Smooth muscle cell (in vitro differentiated cells): ENCODE measurements at regions not wholly inside any gene's neighbourhood (a gene's known extent, or its start where the extent isn't known, plus 50 kb on each side); places are given as distances from the start of the nearest gene placed in this dataset.

Experiments
- DNase-seq: peaks from one replicate; lab custom pipeline; 2025; ENCODE audit not compliant: unreplicated experiment; lab: John Stamatoyannopoulos, UW
- H2AFZ ChIP-seq: fragments of 200-600 bp; sonication (generic); 2 replicates; pipeline ENCODE4 v1.6.0; 2016; ENCODE audit warnings: antibody characterized with exemption, low read depth, mild to moderate bottlenecking
- H3F3A ChIP-seq: fragments of 200-600 bp; sonication (generic); 2 replicates; pipeline ENCODE4 v1.6.0; 2017; ENCODE audit warnings: antibody characterized with exemption, low read depth
- H3K27ac ChIP-seq: fragments of 200-600 bp; sonication (generic); 2 replicates; pipeline ENCODE4 v1.5.1; 2016; ENCODE audit warnings: low read depth, mild to moderate bottlenecking
- H3K27me3 ChIP-seq: fragments of 200-600 bp; sonication (generic); 2 replicates; pipeline ENCODE4 v1.6.1; 2016; ENCODE audit warnings: low read depth, mild to moderate bottlenecking
- H3K36me3 ChIP-seq: fragments of 200-600 bp; sonication (generic); 2 replicates; pipeline ENCODE4 v1.5.1; 2016; ENCODE audit warnings: low read depth
- H3K4me1 ChIP-seq: fragments of 200-600 bp; sonication (generic); 2 replicates; pipeline ENCODE4 v1.5.1; 2016; ENCODE audit warnings: low read depth
- H3K4me2 ChIP-seq: fragments of 200-600 bp; sonication (generic); 2 replicates; pipeline ENCODE4 v1.6.0; 2016; ENCODE audit warnings: mild to moderate bottlenecking
- H3K4me3 ChIP-seq: fragments of 200-600 bp; sonication (generic); 2 replicates; pipeline ENCODE4 v1.5.1; 2016; ENCODE audit warnings: mild to moderate bottlenecking
- H3K79me2 ChIP-seq: fragments of 200-600 bp; sonication (generic); 2 replicates; pipeline ENCODE4 v1.6.0; 2016; ENCODE audit warnings: low read depth, mild to moderate bottlenecking
- H3K9ac ChIP-seq: fragments of 200-600 bp; sonication (generic); 2 replicates; pipeline ENCODE4 v1.6.0; 2016; ENCODE audit warnings: low read depth
- H3K9me3 ChIP-seq: fragments of 200-600 bp; sonication (generic); replicated peaks from 2 replicates; pipeline ENCODE4 v1.5.1; 2016; ENCODE audit warnings: low read depth
- H4K20me1 ChIP-seq: fragments of 200-600 bp; sonication (generic); 2 replicates; pipeline ENCODE4 v1.6.0; 2016; ENCODE audit warnings: low read depth
- CTCF ChIP-seq: fragments of 200-600 bp; sonication (generic); IDR thresholded peaks from 2 replicates; pipeline ENCODE4 v1.5.1; 2017; ENCODE audit warnings: borderline replicate concordance, mild to moderate bottlenecking, antibody characterized with exemption; ENCODE audit not compliant: insufficient read depth, poor library complexity, severe bottlenecking
- WGBS: methylation state at CpG from one replicate; pipeline ENCODE4 v1.1.7; 2016; ENCODE audit warnings: low lambda C conversion rate; 5-methylcytosine and 5-hydroxymethylcytosine counted together

GRCh38 chr16:58855291-58855863 is 121.3 kb upstream of the GOT2 start:
- DNase-seq, result no peak
- Histone ChIP-seq H3K4me1 (peaks cover 24% of the 10 kb centered on the region), H3K9me3 (no peaks in the 10 kb centered on the region), H3K4me3 (no peak overlapping the region), H3K27ac (no peak overlapping the region), H3K36me3 (no peaks in the 10 kb centered on the region), H2AFZ (no peak overlapping the region), H3K27me3 (no peaks in the 10 kb centered on the region), H3K4me2 (no peak overlapping the region), H4K20me1 (no peaks in the 10 kb centered on the region), H3K79me2 (no peaks in the 10 kb centered on the region), H3K9ac (no peak overlapping the region), H3F3A (no peaks in the 10 kb centered on the region)
- no peak for TF ChIP-seq CTCF
- WGBS, result 82% methylated on average over 5 of the region's 5 CpGs

DNA sequence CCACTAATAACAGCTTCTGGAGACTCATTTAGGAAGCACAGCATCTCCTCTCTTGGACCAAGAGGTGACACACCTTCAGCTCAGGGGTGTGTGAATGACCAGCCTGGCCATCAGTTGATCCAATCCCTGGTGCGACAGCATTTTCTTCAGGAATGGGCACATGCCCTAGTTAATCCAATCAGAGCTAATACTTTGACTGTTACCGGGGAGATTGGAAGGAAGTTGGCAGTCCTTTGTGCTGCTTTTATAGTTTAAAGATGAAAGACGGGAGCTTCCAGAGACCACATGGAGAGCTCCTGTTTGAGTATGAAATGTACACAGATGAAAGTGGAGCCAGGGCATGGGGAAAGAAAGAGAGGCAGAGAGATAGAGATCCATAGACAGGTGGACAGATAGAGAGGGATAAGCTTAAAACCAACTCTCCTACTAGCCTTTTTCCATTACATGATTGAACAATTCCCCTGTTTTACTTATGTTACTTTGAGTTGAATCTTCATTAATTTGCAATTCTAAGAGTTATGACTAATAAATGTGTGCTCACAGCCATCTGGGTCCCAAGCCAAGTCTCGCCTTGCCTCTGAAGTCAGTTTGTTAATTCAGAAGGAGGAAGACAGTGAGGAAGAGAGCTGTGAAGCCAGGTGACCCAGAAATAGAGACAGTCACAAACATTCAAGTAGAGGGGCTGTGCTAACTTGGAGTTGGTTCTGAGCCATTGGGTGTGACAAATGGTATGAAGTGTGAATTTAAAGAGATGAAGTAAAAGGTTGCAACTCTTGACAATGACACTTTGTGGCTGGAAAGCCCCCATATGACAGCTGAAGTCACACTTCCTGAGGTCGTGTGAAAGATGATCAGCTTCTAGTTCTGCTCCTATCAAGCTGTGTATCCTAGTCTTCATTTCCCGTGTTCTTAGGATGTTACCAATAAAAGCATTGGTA is 120.0 kb upstream of the GOT2 start:
- H3K4me3 ChIP-seq, result no peak overlapping the region
- H3K36me3 ChIP-seq, result no peaks in the 10 kb centered on the region
- peaks cover 29% of the 10 kb centered on the region for H3K4me1 ChIP-seq
- H3K4me2 ChIP-seq, result no peak overlapping the region
- H3F3A ChIP-seq, result no peaks in the 10 kb centered on the region
- no peak overlapping the region for H3K27ac ChIP-seq
- DNase-seq, result no peak
- no peak for TF ChIP-seq CTCF
- H4K20me1 ChIP-seq, result no peaks in the 10 kb centered on the region
- H3K79me2 ChIP-seq, result no peaks in the 10 kb centered on the region
- WGBS, result 81% methylated on average over 6 of the region's 6 CpGs
- no peak overlapping the region for H3K9ac ChIP-seq
- H2AFZ ChIP-seq, result no peak overlapping the region
- H3K9me3 ChIP-seq, result no peaks in the 10 kb centered on the region
- no peaks in the 10 kb centered on the region for H3K27me3 ChIP-seq

GRCh38 chr16:58850678-58851020 is 116.5 kb upstream of the GOT2 start:
- Histone ChIP-seq H3K4me1 (peaks cover 23% of the 10 kb centered on the region), H3F3A (no peaks in the 10 kb centered on the region), H4K20me1 (no peaks in the 10 kb centered on the region), H3K4me3 (no peak overlapping the region), H3K36me3 (no peaks in the 10 kb centered on the region), H3K79me2 (no peaks in the 10 kb centered on the region), H3K9me3 (no peaks in the 10 kb centered on the region), H3K9ac (no peak overlapping the region), H3K4me2 (peak overlapping the region; percentile 24), H3K27me3 (no peaks in the 10 kb centered on the region), H2AFZ (peak overlapping the region; percentile 57), H3K27ac (no peak overlapping the region)
- WGBS, result 45% methylated on average over 3 of the region's 3 CpGs
- TF ChIP-seq CTCF, result no peak
- no peak for DNase-seq
